SU-DHL-6 (cell line): ENCODE measurements at regions not wholly inside any gene's neighbourhood (a gene's known extent, or its start where the extent isn't known, plus 50 kb on each side); places are given as distances from the start of the nearest gene placed in this dataset.

Experiments used
- H2AFZ ChIP-seq: fragments of 200-600 bp; sonication (generic); 2 replicates; pipeline ENCODE4 v1.6.1; 2014; ENCODE audit warnings: low read depth, mild to moderate bottlenecking, moderate library complexity, mixed read lengths, antibody characterized with exemption, low read length; ENCODE audit not compliant: severe bottlenecking
- H3F3A ChIP-seq: fragments of 200-600 bp; shearing (Covaris generic); 2 replicates; pipeline ENCODE4 v1.6.0; 2016; ENCODE audit warnings: antibody characterized with exemption, mild to moderate bottlenecking; ENCODE audit not compliant: insufficient read depth
- H3K27ac ChIP-seq: fragments of 200-600 bp; sonication (generic); 2 replicates; pipeline ENCODE4 v1.5.1; 2016; ENCODE audit warnings: low read depth, mild to moderate bottlenecking, low read length, moderate library complexity, mixed read lengths
- H3K27me3 ChIP-seq: fragments of 200-600 bp; sonication (generic), shearing (Covaris generic); 2 replicates; pipeline ENCODE4 v1.6.0; 2014; ENCODE audit warnings: mild to moderate bottlenecking, low read length
- H3K36me3 ChIP-seq: fragments of 200-600 bp; sonication (generic); 2 replicates; pipeline ENCODE4 v1.6.1; 2014; ENCODE audit warnings: mild to moderate bottlenecking, low read length, mixed read lengths
- H3K4me2 ChIP-seq: fragments of 300-600, 200-600 bp; shearing (Covaris generic), sonication (generic); 2 replicates; pipeline ENCODE4 v1.6.0; 2014; ENCODE audit warnings: low read length, low read depth, mild to moderate bottlenecking; ENCODE audit not compliant: poor library complexity, severe bottlenecking
- H3K4me3 ChIP-seq: fragments of 200-600 bp; sonication (generic); 2 replicates; pipeline ENCODE4 v1.5.1; 2014; ENCODE audit warnings: antibody characterized with exemption, low read length, mild to moderate bottlenecking, mixed read lengths; ENCODE audit not compliant: insufficient read depth, poor library complexity, severe bottlenecking
- H3K79me2 ChIP-seq: fragments of 200-600 bp; sonication (generic); 2 replicates; pipeline ENCODE4 v1.6.1; 2014; ENCODE audit warnings: mild to moderate bottlenecking, low read length, moderate library complexity; ENCODE audit not compliant: insufficient read depth
- H3K9ac ChIP-seq: fragments of 200-600 bp; sonication (generic); 2 replicates; pipeline ENCODE4 v1.7.0; 2014; ENCODE audit warnings: mild to moderate bottlenecking, low read length
- H3K9me2 ChIP-seq: fragments of 200-600 bp; sonication (generic); replicated peaks from 2 replicates; pipeline ENCODE4 v1.6.1; 2014; ENCODE audit warnings: low read length; ENCODE audit not compliant: insufficient read depth
- H3K9me3 ChIP-seq: fragments of 200-600 bp; sonication (generic); 2 replicates; pipeline ENCODE4 v1.6.1; 2014; ENCODE audit warnings: low read length, mixed read lengths; ENCODE audit not compliant: insufficient read depth
- H4K20me1 ChIP-seq: fragments of 200-600 bp; sonication (generic); 2 replicates; pipeline ENCODE4 v1.6.1; 2014; ENCODE audit warnings: low read depth, mild to moderate bottlenecking, antibody characterized with exemption, low read length, moderate library complexity, mixed read lengths
- EZH2phosphoT487 ChIP-seq: fragments of 200-600 bp; sonication (generic), shearing (Covaris generic); conservative IDR thresholded peaks from 2 replicates; pipeline ENCODE4 v1.6.1; 2018; ENCODE audit warnings: mild to moderate bottlenecking, antibody characterized with exemption, low read length, moderate library complexity, mixed read lengths
- TF ChIP-seq, protein P1 (sequence below): fragments of 200-600 bp; sonication (generic); IDR thresholded peaks from one replicate; pipeline ENCODE4 v1.5.1; 2017; ENCODE audit warnings: antibody characterized with exemption, mild to moderate bottlenecking, low read length, moderate library complexity; ENCODE audit not compliant: insufficient read depth, poor library complexity, severe bottlenecking

DNA sequence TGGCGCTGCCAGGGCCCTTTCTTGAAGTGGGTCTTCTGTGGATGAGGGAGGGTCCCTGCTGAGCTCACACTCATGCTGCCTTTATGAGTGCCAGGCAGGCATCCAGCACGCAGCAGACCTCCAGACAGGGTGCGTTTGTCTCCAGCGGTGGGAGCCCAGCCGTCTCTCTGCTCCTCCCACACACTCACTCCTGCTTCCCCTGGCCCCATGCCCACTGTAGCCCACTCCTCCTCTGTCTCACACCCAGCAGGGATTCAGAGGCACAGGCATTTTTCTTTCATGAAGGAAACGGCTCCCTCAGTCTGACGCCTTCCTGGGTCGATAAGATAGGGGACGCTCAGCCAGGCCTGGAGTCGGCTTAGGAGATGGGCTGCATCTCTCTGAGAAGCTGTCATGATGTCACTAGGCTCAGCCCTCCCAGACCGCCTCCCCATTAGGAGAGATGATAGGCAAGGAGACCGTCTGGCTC is 183.9 kb upstream of the NCAM1 start:
- Histone ChIP-seq H3F3A (no peaks in the 10 kb centered on the region), H3K4me2 (no peak overlapping the region), H3K9me3 (no peaks in the 10 kb centered on the region), H2AFZ (no peak overlapping the region), H3K27me3 (no peaks in the 10 kb centered on the region), H3K9me2 (no peaks in the 10 kb centered on the region), H3K36me3 (no peaks in the 10 kb centered on the region), H3K4me3 (no peak overlapping the region), H4K20me1 (no peaks in the 10 kb centered on the region), H3K27ac (no peak overlapping the region), H3K9ac (no peak overlapping the region), H3K79me2 (no peaks in the 10 kb centered on the region)
- no peak for TF ChIP-seq EZH2phosphoT487
- TF ChIP-seq, protein P1, sequence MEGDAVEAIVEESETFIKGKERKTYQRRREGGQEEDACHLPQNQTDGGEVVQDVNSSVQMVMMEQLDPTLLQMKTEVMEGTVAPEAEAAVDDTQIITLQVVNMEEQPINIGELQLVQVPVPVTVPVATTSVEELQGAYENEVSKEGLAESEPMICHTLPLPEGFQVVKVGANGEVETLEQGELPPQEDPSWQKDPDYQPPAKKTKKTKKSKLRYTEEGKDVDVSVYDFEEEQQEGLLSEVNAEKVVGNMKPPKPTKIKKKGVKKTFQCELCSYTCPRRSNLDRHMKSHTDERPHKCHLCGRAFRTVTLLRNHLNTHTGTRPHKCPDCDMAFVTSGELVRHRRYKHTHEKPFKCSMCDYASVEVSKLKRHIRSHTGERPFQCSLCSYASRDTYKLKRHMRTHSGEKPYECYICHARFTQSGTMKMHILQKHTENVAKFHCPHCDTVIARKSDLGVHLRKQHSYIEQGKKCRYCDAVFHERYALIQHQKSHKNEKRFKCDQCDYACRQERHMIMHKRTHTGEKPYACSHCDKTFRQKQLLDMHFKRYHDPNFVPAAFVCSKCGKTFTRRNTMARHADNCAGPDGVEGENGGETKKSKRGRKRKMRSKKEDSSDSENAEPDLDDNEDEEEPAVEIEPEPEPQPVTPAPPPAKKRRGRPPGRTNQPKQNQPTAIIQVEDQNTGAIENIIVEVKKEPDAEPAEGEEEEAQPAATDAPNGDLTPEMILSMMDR: no peak

GRCh38 chr11:112778091-112778876 is 182.9 kb upstream of the NCAM1 start:
- H3K27ac ChIP-seq: no peak overlapping the region

GRCh38 chr11:112778877-112779266 is 182.3 kb upstream of the NCAM1 start:
- H3F3A ChIP-seq: no peaks in the 10 kb centered on the region
- H3K36me3 ChIP-seq: no peaks in the 10 kb centered on the region
- no peaks in the 10 kb centered on the region for H3K9me2 ChIP-seq
- no peaks in the 10 kb centered on the region for H3K9me3 ChIP-seq
- no peaks in the 10 kb centered on the region for H3K79me2 ChIP-seq
- H3K9ac ChIP-seq: no peak overlapping the region
- no peaks in the 10 kb centered on the region for H4K20me1 ChIP-seq
- H3K4me2 ChIP-seq: no peak overlapping the region
- H3K27me3 ChIP-seq: no peaks in the 10 kb centered on the region
- H3K4me3 ChIP-seq: no peak overlapping the region
- no peak for TF ChIP-seq EZH2phosphoT487
- TF ChIP-seq, protein P1: no peak
- no peak overlapping the region for H3K27ac ChIP-seq
- H2AFZ ChIP-seq: no peak overlapping the region

More at GRCh38 chr11:112778091-112778876, 182.9 kb upstream of the NCAM1 start:
- H3F3A ChIP-seq: no peaks in the 10 kb centered on the region
- H3K9ac ChIP-seq: no peak overlapping the region
- no peaks in the 10 kb centered on the region for H3K27me3 ChIP-seq
- no peaks in the 10 kb centered on the region for H4K20me1 ChIP-seq
- no peak overlapping the region for H2AFZ ChIP-seq
- TF ChIP-seq, protein P1: no peak
- TF ChIP-seq EZH2phosphoT487: no peak
- H3K9me2 ChIP-seq: no peaks in the 10 kb centered on the region
- H3K4me2 ChIP-seq: no peak overlapping the region
- H3K36me3 ChIP-seq: no peaks in the 10 kb centered on the region
- no peaks in the 10 kb centered on the region for H3K79me2 ChIP-seq
- no peak overlapping the region for H3K4me3 ChIP-seq
- no peaks in the 10 kb centered on the region for H3K9me3 ChIP-seq
